K562 (cell line): ENCODE measurements at regions not wholly inside any gene's neighbourhood (a gene's known extent, or its start where the extent isn't known, plus 50 kb on each side); places are given as distances from the start of the nearest gene placed in this dataset.

Source experiments
- ATAC-seq: fragments of 200-7000 bp; cut with Tn5 transposase; 3 replicates; pipeline ENCODE4 v1.9.1; 2020; ENCODE audit warnings: moderate library complexity
- BruUV-seq: library from RNA; stranded (reverse); fragments of 400-500 nt; replicated peaks from 2 replicates; lab custom pipeline; 2021; lab: Mats Ljungman, UMichigan
- CTCF ChIA-PET: fragments of 300-600 bp; formaldehyde crosslinking; extraction: SDS; loops from one replicate; lab custom pipeline; 2021; ENCODE audit warnings: low intra/inter-chr PET ratio; lab: Yijun Ruan, JAX
- POLR2A ChIA-PET: fragments of 300-600, 350-650 bp; sonication (Branson Sonifier 250); formaldehyde crosslinking; extraction: SDS; loops from one replicate; lab custom pipeline; 2021; ENCODE audit warnings: antibody characterized with exemption, inconsistent platforms; lab: Yijun Ruan, JAX
- DNase-seq, 4 experiments: peaks; one replicate each; pipeline versions ENCODE4 v3.0.0 to v3.0.0-alpha.2; 2011 to 2018; ENCODE audit warnings: low spot score in 3 of 4, mixed read lengths in 3 of 4; ENCODE audit errors: extremely low read depth in 1 of 4
- FAIRE-seq: peaks from 2 replicates; lab custom pipeline; 2011; peaks lifted over from hg19 to GRCh38; lab: Jason Lieb, UNC
- H2AFZ ChIP-seq: 2 replicates; pipeline ENCODE4 v1.6.0; 2011; ENCODE audit warnings: low read depth, low read length, control low read depth, inconsistent platforms
- H3K27ac ChIP-seq: fragments of 200-600 bp; 3 replicates; pipeline ENCODE4 v1.8.0; 2011; ENCODE audit warnings: low read depth, mild to moderate bottlenecking, control low read depth, inconsistent platforms, low read length, moderate library complexity, mixed read lengths; ENCODE audit errors: extremely low read depth
- H3K27me3 ChIP-seq, 2 experiments: fragments of 300-600 bp in 1 of 2; 2 replicates in 1 of 2; 3 replicates in 1 of 2; pipeline versions ENCODE4 v1.6.0 to v1.8.0; 2011; ENCODE audit warnings: inconsistent platforms in 2 of 2, low read length in 2 of 2, mild to moderate bottlenecking in 1 of 2, mixed read lengths in 1 of 2, moderate library complexity in 1 of 2; ENCODE audit not compliant: control insufficient read depth in 2 of 2, insufficient read depth in 2 of 2
- H3K36me3 ChIP-seq: fragments of 300-600 bp; 3 replicates; pipeline ENCODE4 v1.8.0; 2011; ENCODE audit warnings: mild to moderate bottlenecking, low read length, inconsistent platforms; ENCODE audit not compliant: control insufficient read depth, insufficient read depth
- H3K4me1 ChIP-seq, 2 experiments: fragments of 200-600 bp in 1 of 2; replicated peaks in 1 of 2; 2 replicates in 1 of 2; 3 replicates in 1 of 2; pipeline versions ENCODE4 v1.5.1 to v1.8.0; 2011; ENCODE audit warnings: inconsistent platforms in 2 of 2, low read length in 2 of 2, mild to moderate bottlenecking in 1 of 2, mixed read lengths in 1 of 2, moderate library complexity in 1 of 2; ENCODE audit not compliant: control insufficient read depth in 2 of 2, insufficient read depth in 2 of 2
- H3K4me2 ChIP-seq: 2 replicates; pipeline ENCODE4 v1.6.1; 2011; ENCODE audit warnings: low read length, control low read depth, inconsistent platforms, mixed read lengths; ENCODE audit not compliant: insufficient read depth
- H3K4me3 ChIP-seq: fragments of 200-600 bp; sonication (generic), shearing (Covaris generic); 2 replicates; pipeline ENCODE4 v1.5.1; 2016; ENCODE audit warnings: control low read depth, inconsistent platforms
- H3K79me2 ChIP-seq: fragments of 200-600 bp; 3 replicates; pipeline ENCODE4 v1.8.0; 2011; ENCODE audit warnings: low read length, inconsistent platforms; ENCODE audit not compliant: control insufficient read depth, insufficient read depth
- H3K9ac ChIP-seq, 2 experiments: 2 replicates each; pipeline versions ENCODE4 v1.6.0 to v1.6.1; 2011; ENCODE audit warnings: low read depth in 2 of 2, low read length in 2 of 2, control low read depth in 1 of 2, inconsistent platforms in 1 of 2, mild to moderate bottlenecking in 1 of 2, mixed read lengths in 1 of 2; ENCODE audit not compliant: insufficient read depth in 1 of 2
- H3K9me1 ChIP-seq: one replicate; pipeline ENCODE4 v1.6.0; 2011; ENCODE audit warnings: inconsistent platforms, mild to moderate bottlenecking, low read length, moderate library complexity; ENCODE audit not compliant: control insufficient read depth, insufficient read depth
- H3K9me3 ChIP-seq: replicated peaks from 2 replicates; pipeline ENCODE4 v1.5.1; 2011; ENCODE audit warnings: low read depth, low read length, inconsistent platforms; ENCODE audit not compliant: control insufficient read depth, insufficient read depth
- H4K20me1 ChIP-seq: replicated peaks from 2 replicates; pipeline ENCODE4 v1.6.1; 2011; ENCODE audit warnings: low read length, inconsistent platforms, mixed read lengths; ENCODE audit not compliant: control insufficient read depth, insufficient read depth
- AFF1 ChIP-seq, 2 experiments: fragments of 450-650 bp; IDR thresholded peaks; 2 replicates each; pipeline ENCODE4 v1.6.1; 2018; ENCODE audit warnings: mild to moderate bottlenecking in 2 of 2, low read depth in 1 of 2; ENCODE audit not compliant: partially characterized antibody in 2 of 2
- CHD1 ChIP-seq: fragments of 200-600 bp; sonication (generic); IDR thresholded peaks from one replicate; pipeline ENCODE4 v1.6.1; 2012; ENCODE audit warnings: mild to moderate bottlenecking, moderate library complexity, low read length, inconsistent platforms
- E2F5 ChIP-seq: sonication (generic); formaldehyde crosslinking; IDR thresholded peaks from 2 replicates; pipeline ENCODE4 v1.8.0; 2022; ENCODE audit warnings: mild to moderate bottlenecking, missing genetic modification reagents
- FOXM1 ChIP-seq, 2 experiments: fragments of 450-650 bp in 1 of 2; sonication (generic) in 1 of 2; formaldehyde crosslinking in 1 of 2; IDR thresholded peaks; 2 replicates each; pipeline versions ENCODE4 v1.6.1 to v1.9.0; 2017 to 2022; ENCODE audit warnings: low read depth in 2 of 2, mild to moderate bottlenecking in 2 of 2, missing genetic modification reagents in 1 of 2, moderate library complexity in 1 of 2
- GTF2A2 ChIP-seq: IDR thresholded peaks from 2 replicates; pipeline ENCODE4 v1.6.1; 2016; ENCODE audit warnings: mild to moderate bottlenecking, missing genetic modification characterization, missing compliant biosample characterization
- ID3 ChIP-seq, 2 experiments: fragments of 250-450 bp in 1 of 2; fragments of 450-650 bp in 1 of 2; sonication (Bioruptor Pico) in 1 of 2; IDR thresholded peaks; 2 replicates each; pipeline versions ENCODE4 v1.6.1 to v1.8.0; 2016 to 2021; ENCODE audit warnings: mild to moderate bottlenecking in 2 of 2, moderate library complexity in 2 of 2, missing compliant biosample characterization in 1 of 2, missing genetic modification characterization in 1 of 2
- ILK ChIP-seq: fragments of 450-650 bp; IDR thresholded peaks from 2 replicates; pipeline ENCODE4 v1.6.1; 2016; ENCODE audit warnings: missing genetic modification characterization, low read depth, mild to moderate bottlenecking, missing compliant biosample characterization, moderate library complexity, borderline replicate concordance
- RFX5 ChIP-seq: IDR thresholded peaks from 2 replicates; pipeline ENCODE4 v1.6.1; 2011; ENCODE audit warnings: low read depth, mild to moderate bottlenecking, improper control_type of control experiment, low read length
- SAFB2 ChIP-seq: fragments of 200-400 bp; formaldehyde crosslinking; IDR thresholded peaks from 2 replicates; pipeline ENCODE4 v1.6.1; 2018; ENCODE audit warnings: borderline replicate concordance, low read length, low read depth, moderate library complexity; ENCODE audit not compliant: severe bottlenecking
- SPI1 ChIP-seq: IDR thresholded peaks from 2 replicates; pipeline ENCODE4 v1.6.1; 2011; ENCODE audit warnings: low read depth, low read length, control low read depth, borderline replicate concordance
- TSHZ1 ChIP-seq: fragments of 250-450 bp; sonication (Bioruptor Pico); IDR thresholded peaks from 2 replicates; pipeline ENCODE4 v1.4.0; 2020; ENCODE audit warnings: mild to moderate bottlenecking, moderate library complexity
- XRCC4 ChIP-seq: IDR thresholded peaks from one replicate; pipeline ENCODE4 v1.6.1; 2011; ENCODE audit not compliant: insufficient read depth, insufficient read length; ENCODE audit errors: extremely low read depth
- WGBS: fragments of 100-300 bp; shearing (Covaris generic); methylation state at CpG from one replicate; pipeline ENCODE4 v1.1.6; 2016; ENCODE audit warnings: low coverage, mixed read lengths; ENCODE audit not compliant: insufficient coverage; ENCODE audit errors: missing lambda C conversion rate; 5-methylcytosine and 5-hydroxymethylcytosine counted together
- in situ Hi-C: fragments of 300-500 bp; cut with MboI; formaldehyde crosslinking; loops from 4 replicates; pipeline ENCODE4 v1.15.0; 2018; ENCODE audit warnings: inconsistent platforms, mixed read lengths
- intact Hi-C: fragments of 100-400 bp; cut with micrococcal nuclease; formaldehyde crosslinking; loops from 2 replicates; pipeline ENCODE4 v1.14.2; 2022

GRCh38 chr6:55652429-55652828 lies 73.4 kb upstream of the HMGCLL1 start:
- Histone ChIP-seq H3K27me3 (no peaks in the 10 kb centered on the region), H3K4me1 (no peaks in the 10 kb centered on the region), H3K36me3 (no peaks in the 10 kb centered on the region), H3K79me2 (no peaks in the 10 kb centered on the region), H3K9me1 (no peaks in the 10 kb centered on the region), H4K20me1 (no peaks in the 10 kb centered on the region), H3K27ac (no peak overlapping the region), H3K4me2 (no peak overlapping the region), H2AFZ (no peak overlapping the region), H3K9ac (no peak overlapping the region), H3K4me3 (no peak overlapping the region), H3K9me3 (no peaks in the 10 kb centered on the region)
- ATAC-seq: no peak
- DNase-seq: no peak
- no TSS peak for BruUV-seq
- TF ChIP-seq E2F5: no peak
- no peak for TF ChIP-seq FOXM1 (IDR thresholded peaks at IDR 0.05; ENCODE audit: low read depth)
- TF ChIP-seq FOXM1 (CRISPR knock-in tag; IDR thresholded peaks at IDR 0.05; ENCODE audit: low read depth): no peak
- no peak for TF ChIP-seq SAFB2
- TF ChIP-seq AFF1 (IDR thresholded peaks at IDR 0.05; ENCODE audit: low read depth in 1 of 2, partially characterized antibody in 2 of 2): no peak
- TF ChIP-seq ID3 (CRISPR knock-in tag; IDR thresholded peaks at IDR 0.05): no peak
- no peak for TF ChIP-seq ID3 (tag; IDR thresholded peaks at IDR 0.05)
- TF ChIP-seq GTF2A2 (tag): no peak
- TF ChIP-seq CHD1: no peak
- no peak for TF ChIP-seq RFX5
- no peak for TF ChIP-seq SPI1
- no peak for TF ChIP-seq XRCC4
- TF ChIP-seq TSHZ1 (CRISPR knock-in tag): no peak
- TF ChIP-seq ILK (tag): no peak
- POLR2A ChIA-PET: interaction anchor here (0.6 kb wide), 1 partner anchor 960 kb away, joined by 3 read pairs; no protein-coding TSS in a partner anchor
- CTCF ChIA-PET: no interaction called here
- no peak for FAIRE-seq
- intact Hi-C loops (no loop called here), in situ Hi-C loops (no loop called here)
- 0% methylated on average over 1 of the region's 1 CpG for WGBS
